HepG2 (cell line): ENCODE measurements at regions not wholly inside any gene's neighbourhood (a gene's known extent, or its start where the extent isn't known, plus 50 kb on each side); places are given as distances from the start of the nearest gene placed in this dataset.

Source experiments
- ATAC-seq: fragments of 200-7000 bp; cut with Tn5 transposase; 3 replicates; pipeline ENCODE4 v1.9.1; 2020; ENCODE audit warnings: mild to moderate bottlenecking, moderate library complexity
- BruUV-seq: library from RNA; stranded (reverse); fragments of 400-500 nt; replicated peaks from 2 replicates; lab custom pipeline; 2021; lab: Mats Ljungman, UMichigan
- CTCF ChIA-PET: fragments of 300-600 bp; formaldehyde crosslinking; extraction: SDS; loops from one replicate; lab custom pipeline; 2021; ENCODE audit warnings: low total read pairs, inconsistent platforms, low intra/inter-chr PET ratio; lab: Yijun Ruan, JAX
- POLR2A ChIA-PET: fragments of 350-600 bp; sonication (Branson Sonifier 250); formaldehyde crosslinking; loops from one replicate; lab custom pipeline; 2020; ENCODE audit warnings: antibody characterized with exemption, inconsistent platforms; lab: Yijun Ruan, JAX
- DNase-seq: peaks from one replicate; pipeline ENCODE4 v3.0.0-alpha.2; 2015; ENCODE audit warnings: low spot score
- FAIRE-seq: peaks from 3 replicates; lab custom pipeline; 2011; peaks lifted over from hg19 to GRCh38; lab: Jason Lieb, UNC
- H2AFZ ChIP-seq: one replicate; pipeline ENCODE4 v1.6.1; 2011; ENCODE audit warnings: low read length, inconsistent platforms
- H3K27ac ChIP-seq: fragments of 300-600 bp; 3 replicates; pipeline ENCODE4 v1.8.0; 2011; ENCODE audit warnings: mixed run types, mild to moderate bottlenecking, mixed read lengths, low read length, inconsistent platforms; ENCODE audit not compliant: insufficient read depth; ENCODE audit errors: extremely low read length
- H3K27me3 ChIP-seq, 2 experiments: fragments of 200-600 bp in 1 of 2; 2 replicates in 1 of 2; 3 replicates in 1 of 2; pipeline versions ENCODE4 v1.6.0 to v1.8.0; 2011; ENCODE audit warnings: low read length in 2 of 2, mild to moderate bottlenecking in 2 of 2, moderate library complexity in 2 of 2, inconsistent platforms in 1 of 2; ENCODE audit not compliant: insufficient read depth in 2 of 2, control insufficient read depth in 1 of 2
- H3K36me3 ChIP-seq, 2 experiments: fragments of 200-600 bp in 1 of 2; replicated peaks in 1 of 2; 2 replicates in 1 of 2; 3 replicates in 1 of 2; pipeline versions ENCODE4 v1.5.1 to v1.8.0; 2011; ENCODE audit warnings: low read length in 2 of 2, inconsistent platforms in 1 of 2; ENCODE audit not compliant: insufficient read depth in 2 of 2, control insufficient read depth in 1 of 2
- H3K4me1 ChIP-seq: 2 replicates; pipeline ENCODE4 v1.5.1; 2012; ENCODE audit warnings: low read length, inconsistent platforms; ENCODE audit not compliant: insufficient read depth
- H3K4me2 ChIP-seq: 2 replicates; pipeline ENCODE4 v1.6.0; 2011; ENCODE audit warnings: low read depth, low read length, inconsistent platforms
- H3K4me3 ChIP-seq, 3 experiments: fragments of 200-600 bp in 1 of 3; sonication (generic), shearing (Covaris generic) in 1 of 3; replicated peaks in 1 of 3; 2 replicates each; pipeline ENCODE4 v1.5.1; 2011 to 2016; ENCODE audit warnings: low read length in 3 of 3, inconsistent platforms in 2 of 3, low read depth in 2 of 3, mild to moderate bottlenecking in 2 of 3, control low read depth in 1 of 3, mixed read lengths in 1 of 3; ENCODE audit not compliant: insufficient read depth in 1 of 3
- H3K79me2 ChIP-seq: one replicate; pipeline ENCODE4 v1.6.1; 2011; ENCODE audit warnings: low read length, inconsistent platforms; ENCODE audit not compliant: insufficient read depth
- H3K9ac ChIP-seq: 2 replicates; pipeline ENCODE4 v1.6.0; 2011; ENCODE audit warnings: mild to moderate bottlenecking, low read depth, low read length, inconsistent platforms; ENCODE audit not compliant: insufficient read depth
- H3K9me3 ChIP-seq: 2 replicates; pipeline ENCODE4 v1.5.1; 2012; ENCODE audit warnings: mild to moderate bottlenecking, low read length
- H4K20me1 ChIP-seq: 2 replicates; pipeline ENCODE4 v1.6.0; 2011; ENCODE audit warnings: inconsistent platforms, mild to moderate bottlenecking, low read length, moderate library complexity; ENCODE audit not compliant: insufficient read depth
- BORCS8-MEF2B ChIP-seq: sonication (generic); formaldehyde crosslinking; IDR thresholded peaks from 2 replicates; pipeline ENCODE4 v1.8.0; 2022; ENCODE audit warnings: mild to moderate bottlenecking, missing genetic modification reagents
- GTF3A ChIP-seq: sonication (generic); formaldehyde crosslinking; conservative IDR thresholded peaks from 2 replicates; pipeline ENCODE4 v1.4.0; 2020; ENCODE audit warnings: mild to moderate bottlenecking, missing genetic modification reagents
- MIXL1 ChIP-seq: IDR thresholded peaks from 2 replicates; pipeline ENCODE4 v1.6.1; 2016
- MTF1 ChIP-seq: sonication (generic); formaldehyde crosslinking; IDR thresholded peaks from 2 replicates; pipeline ENCODE4 v1.5.0; 2020; ENCODE audit warnings: missing genetic modification reagents
- NR3C1 ChIP-seq: sonication (generic); formaldehyde crosslinking; IDR thresholded peaks from 2 replicates; pipeline ENCODE4 v1.4.0; 2020; ENCODE audit warnings: missing genetic modification reagents
- RBAK ChIP-seq: sonication (generic); formaldehyde crosslinking; IDR thresholded peaks from 2 replicates; pipeline ENCODE4 v1.5.1; 2020; ENCODE audit warnings: mild to moderate bottlenecking, missing genetic modification reagents
- RFX3 ChIP-seq: IDR thresholded peaks from 2 replicates; pipeline ENCODE4 v1.6.1; 2016; ENCODE audit warnings: missing biosample characterization, missing genetic modification reagents
- ZFYVE20 ChIP-seq: sonication (generic); formaldehyde crosslinking; IDR thresholded peaks from 2 replicates; pipeline ENCODE4 v1.8.0; 2023; ENCODE audit warnings: low read depth, mild to moderate bottlenecking, moderate library complexity, missing genetic modification reagents, borderline replicate concordance
- ZNF296 ChIP-seq: sonication (generic); formaldehyde crosslinking; conservative IDR thresholded peaks from 2 replicates; pipeline ENCODE4 v1.5.0; 2020; ENCODE audit warnings: mild to moderate bottlenecking, missing genetic modification reagents
- ZNF30 ChIP-seq: sonication (generic); formaldehyde crosslinking; IDR thresholded peaks from 2 replicates; pipeline ENCODE4 v1.5.0; 2020; ENCODE audit warnings: mild to moderate bottlenecking, missing genetic modification reagents
- ZNF367 ChIP-seq: sonication (generic); formaldehyde crosslinking; IDR thresholded peaks from 2 replicates; pipeline ENCODE4 v1.4.0; 2020; ENCODE audit warnings: missing genetic modification reagents, borderline replicate concordance
- ZNF747 ChIP-seq: sonication (generic); formaldehyde crosslinking; IDR thresholded peaks from 2 replicates; pipeline ENCODE4 v1.8.1; 2023; ENCODE audit warnings: missing genetic modification reagents, mild to moderate bottlenecking, borderline replicate concordance
- WGBS: methylation state at CpG from one replicate; pipeline ENCODE4 v1.1.6; 2017; ENCODE audit warnings: low lambda C conversion rate; 5-methylcytosine and 5-hydroxymethylcytosine counted together
- in situ Hi-C: cut with HindIII; loops from 2 replicates; pipeline ENCODE4 v1.10.0; 2017; ENCODE audit warnings: low pct_unique_long_range_greater_than_20kb; ENCODE audit not compliant: extremely low pct_ligation_motif_present
- intact Hi-C: fragments of 100-400 bp; cut with micrococcal nuclease; formaldehyde crosslinking; loops from one replicate; pipeline ENCODE4 v1.10.0; 2022; ENCODE audit not compliant: unreplicated experiment
- TF ChIP-seq, protein P1 (sequence below): sonication (generic); formaldehyde crosslinking; IDR thresholded peaks from 2 replicates; pipeline ENCODE4 v1.4.0; 2020; ENCODE audit warnings: missing genetic modification reagents
- TF ChIP-seq, protein P2 (sequence below): sonication (generic); formaldehyde crosslinking; IDR thresholded peaks from 2 replicates; pipeline ENCODE4 v1.9.0; 2022; ENCODE audit warnings: low read depth, missing genetic modification reagents
- TF ChIP-seq, protein P3 (sequence below): sonication (generic); formaldehyde crosslinking; IDR thresholded peaks from 2 replicates; pipeline ENCODE4 v1.8.1; 2023; ENCODE audit warnings: mild to moderate bottlenecking, missing genetic modification reagents, borderline replicate concordance
- TF ChIP-seq, protein P4 (sequence below): IDR thresholded peaks from 2 replicates; pipeline ENCODE4 v1.6.1; 2016; ENCODE audit warnings: mild to moderate bottlenecking
- TF ChIP-seq, protein P5 (sequence below): sonication (generic); formaldehyde crosslinking; IDR thresholded peaks from 2 replicates; pipeline ENCODE4 v1.5.1; 2020; ENCODE audit warnings: missing genetic modification reagents, mild to moderate bottlenecking, borderline replicate concordance
- TF ChIP-seq, protein P6 (sequence below): sonication (generic); formaldehyde crosslinking; conservative IDR thresholded peaks from 2 replicates; pipeline ENCODE4 v1.8.0; 2022; ENCODE audit warnings: low read depth, missing genetic modification reagents

DNA sequence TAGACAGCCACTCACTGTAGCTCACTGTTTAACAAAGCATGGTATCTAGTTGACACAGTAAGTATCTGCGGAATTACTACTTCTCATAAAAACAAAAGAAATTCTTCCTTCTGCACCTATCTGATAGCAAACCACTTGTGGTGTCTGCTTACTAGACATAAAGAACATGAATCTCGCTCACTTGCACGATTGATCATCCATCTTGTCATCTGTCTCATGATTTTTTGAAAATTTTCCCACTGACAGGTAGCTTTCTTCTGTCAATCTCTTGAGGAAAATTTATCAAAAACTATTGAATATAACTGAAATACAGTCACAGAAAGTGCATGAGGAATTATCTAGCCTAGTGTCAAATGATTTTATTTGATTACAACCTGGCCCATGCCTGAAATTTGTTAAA lies 291.6 kb upstream of the ANO3 start:
- H3K4me1 ChIP-seq: no peaks in the 10 kb centered on the region
- no peaks in the 10 kb centered on the region for H3K79me2 ChIP-seq
- H3K9me3 ChIP-seq: no peaks in the 10 kb centered on the region
- ATAC-seq: no peak
- no peak overlapping the region for H3K9ac ChIP-seq
- no peak overlapping the region for H3K4me2 ChIP-seq
- CTCF ChIA-PET: no interaction called here
- no TSS peak for BruUV-seq
- no peak for FAIRE-seq
- POLR2A ChIA-PET: no interaction called here
- no peaks in the 10 kb centered on the region for H3K27me3 ChIP-seq
- no peak overlapping the region for H3K27ac ChIP-seq
- H4K20me1 ChIP-seq: no peaks in the 10 kb centered on the region
- no peaks in the 10 kb centered on the region for H3K36me3 ChIP-seq
- WGBS: 3% methylated on average over 3 of the region's 3 CpGs
- no peak overlapping the region for H3K4me3 ChIP-seq
- DNase-seq: no peak
- H2AFZ ChIP-seq: no peak overlapping the region
- intact Hi-C loops (no loop called here), in situ Hi-C loops (no loop called here)
- TF ChIP-seq ZNF747 (CRISPR knock-in tag) (no peak), BORCS8-MEF2B (CRISPR knock-in tag) (no peak), RFX3 (CRISPR knock-in tag) (no peak), NR3C1 (CRISPR knock-in tag) (no peak), RBAK (CRISPR knock-in tag) (no peak), ZFYVE20 (no peak), MTF1 (no peak), MIXL1 (CRISPR knock-in tag) (no peak), ZNF30 (CRISPR knock-in tag) (no peak), ZNF296 (CRISPR knock-in tag) (no peak), GTF3A (CRISPR knock-in tag) (no peak), ZNF367 (CRISPR knock-in tag) (no peak)
- TF ChIP-seq, protein P1, sequence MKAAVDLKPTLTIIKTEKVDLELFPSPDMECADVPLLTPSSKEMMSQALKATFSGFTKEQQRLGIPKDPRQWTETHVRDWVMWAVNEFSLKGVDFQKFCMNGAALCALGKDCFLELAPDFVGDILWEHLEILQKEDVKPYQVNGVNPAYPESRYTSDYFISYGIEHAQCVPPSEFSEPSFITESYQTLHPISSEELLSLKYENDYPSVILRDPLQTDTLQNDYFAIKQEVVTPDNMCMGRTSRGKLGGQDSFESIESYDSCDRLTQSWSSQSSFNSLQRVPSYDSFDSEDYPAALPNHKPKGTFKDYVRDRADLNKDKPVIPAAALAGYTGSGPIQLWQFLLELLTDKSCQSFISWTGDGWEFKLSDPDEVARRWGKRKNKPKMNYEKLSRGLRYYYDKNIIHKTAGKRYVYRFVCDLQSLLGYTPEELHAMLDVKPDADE (CRISPR knock-in tag): no peak
- TF ChIP-seq, protein P2, sequence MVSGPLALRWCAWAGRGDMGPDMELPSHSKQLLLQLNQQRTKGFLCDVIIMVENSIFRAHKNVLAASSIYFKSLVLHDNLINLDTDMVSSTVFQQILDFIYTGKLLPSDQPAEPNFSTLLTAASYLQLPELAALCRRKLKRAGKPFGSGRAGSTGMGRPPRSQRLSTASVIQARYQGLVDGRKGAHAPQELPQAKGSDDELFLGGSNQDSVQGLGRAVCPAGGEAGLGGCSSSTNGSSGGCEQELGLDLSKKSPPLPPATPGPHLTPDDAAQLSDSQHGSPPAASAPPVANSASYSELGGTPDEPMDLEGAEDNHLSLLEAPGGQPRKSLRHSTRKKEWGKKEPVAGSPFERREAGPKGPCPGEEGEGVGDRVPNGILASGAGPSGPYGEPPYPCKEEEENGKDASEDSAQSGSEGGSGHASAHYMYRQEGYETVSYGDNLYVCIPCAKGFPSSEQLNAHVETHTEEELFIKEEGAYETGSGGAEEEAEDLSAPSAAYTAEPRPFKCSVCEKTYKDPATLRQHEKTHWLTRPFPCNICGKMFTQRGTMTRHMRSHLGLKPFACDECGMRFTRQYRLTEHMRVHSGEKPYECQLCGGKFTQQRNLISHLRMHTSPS (CRISPR knock-in tag): no peak
- TF ChIP-seq, protein P3, sequence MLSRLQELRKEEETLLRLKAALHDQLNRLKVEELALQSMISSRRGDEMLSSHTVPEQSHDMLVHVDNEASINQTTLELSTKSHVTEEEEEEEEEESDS (CRISPR knock-in tag): no peak
- TF ChIP-seq, protein P4, sequence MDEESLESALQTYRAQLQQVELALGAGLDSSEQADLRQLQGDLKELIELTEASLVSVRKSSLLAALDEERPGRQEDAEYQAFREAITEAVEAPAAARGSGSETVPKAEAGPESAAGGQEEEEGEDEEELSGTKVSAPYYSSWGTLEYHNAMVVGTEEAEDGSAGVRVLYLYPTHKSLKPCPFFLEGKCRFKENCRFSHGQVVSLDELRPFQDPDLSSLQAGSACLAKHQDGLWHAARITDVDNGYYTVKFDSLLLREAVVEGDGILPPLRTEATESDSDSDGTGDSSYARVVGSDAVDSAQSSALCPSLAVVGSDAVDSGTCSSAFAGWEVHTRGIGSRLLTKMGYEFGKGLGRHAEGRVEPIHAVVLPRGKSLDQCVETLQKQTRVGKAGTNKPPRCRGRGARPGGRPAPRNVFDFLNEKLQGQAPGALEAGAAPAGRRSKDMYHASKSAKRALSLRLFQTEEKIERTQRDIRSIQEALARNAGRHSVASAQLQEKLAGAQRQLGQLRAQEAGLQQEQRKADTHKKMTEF: no peak
- TF ChIP-seq, protein P5, sequence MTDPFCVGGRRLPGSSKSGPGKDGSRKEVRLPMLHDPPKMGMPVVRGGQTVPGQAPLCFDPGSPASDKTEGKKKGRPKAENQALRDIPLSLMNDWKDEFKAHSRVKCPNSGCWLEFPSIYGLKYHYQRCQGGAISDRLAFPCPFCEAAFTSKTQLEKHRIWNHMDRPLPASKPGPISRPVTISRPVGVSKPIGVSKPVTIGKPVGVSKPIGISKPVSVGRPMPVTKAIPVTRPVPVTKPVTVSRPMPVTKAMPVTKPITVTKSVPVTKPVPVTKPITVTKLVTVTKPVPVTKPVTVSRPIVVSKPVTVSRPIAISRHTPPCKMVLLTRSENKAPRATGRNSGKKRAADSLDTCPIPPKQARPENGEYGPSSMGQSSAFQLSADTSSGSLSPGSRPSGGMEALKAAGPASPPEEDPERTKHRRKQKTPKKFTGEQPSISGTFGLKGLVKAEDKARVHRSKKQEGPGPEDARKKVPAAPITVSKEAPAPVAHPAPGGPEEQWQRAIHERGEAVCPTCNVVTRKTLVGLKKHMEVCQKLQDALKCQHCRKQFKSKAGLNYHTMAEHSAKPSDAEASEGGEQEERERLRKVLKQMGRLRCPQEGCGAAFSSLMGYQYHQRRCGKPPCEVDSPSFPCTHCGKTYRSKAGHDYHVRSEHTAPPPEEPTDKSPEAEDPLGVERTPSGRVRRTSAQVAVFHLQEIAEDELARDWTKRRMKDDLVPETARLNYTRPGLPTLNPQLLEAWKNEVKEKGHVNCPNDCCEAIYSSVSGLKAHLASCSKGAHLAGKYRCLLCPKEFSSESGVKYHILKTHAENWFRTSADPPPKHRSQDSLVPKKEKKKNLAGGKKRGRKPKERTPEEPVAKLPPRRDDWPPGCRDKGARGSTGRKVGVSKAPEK (CRISPR knock-in tag): no peak
- TF ChIP-seq, protein P6, sequence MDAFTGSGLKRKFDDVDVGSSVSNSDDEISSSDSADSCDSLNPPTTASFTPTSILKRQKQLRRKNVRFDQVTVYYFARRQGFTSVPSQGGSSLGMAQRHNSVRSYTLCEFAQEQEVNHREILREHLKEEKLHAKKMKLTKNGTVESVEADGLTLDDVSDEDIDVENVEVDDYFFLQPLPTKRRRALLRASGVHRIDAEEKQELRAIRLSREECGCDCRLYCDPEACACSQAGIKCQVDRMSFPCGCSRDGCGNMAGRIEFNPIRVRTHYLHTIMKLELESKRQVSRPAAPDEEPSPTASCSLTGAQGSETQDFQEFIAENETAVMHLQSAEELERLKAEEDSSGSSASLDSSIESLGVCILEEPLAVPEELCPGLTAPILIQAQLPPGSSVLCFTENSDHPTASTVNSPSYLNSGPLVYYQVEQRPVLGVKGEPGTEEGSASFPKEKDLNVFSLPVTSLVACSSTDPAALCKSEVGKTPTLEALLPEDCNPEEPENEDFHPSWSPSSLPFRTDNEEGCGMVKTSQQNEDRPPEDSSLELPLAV (CRISPR knock-in tag): no peak
